WERI-Rb-1 (cell line): ENCODE measurements at regions not wholly inside any gene's neighbourhood (a gene's known extent, or its start where the extent isn't known, plus 50 kb on each side); places are given as distances from the start of the nearest gene placed in this dataset.

Experiments
- DNase-seq: peaks from one replicate; pipeline ENCODE4 v3.0.0-alpha.2; 2020
- H3K27ac ChIP-seq: fragments of 250-450 bp; sonication (Bioruptor Pico); 2 replicates; pipeline ENCODE4 v1.5.1; 2020; ENCODE audit warnings: mild to moderate bottlenecking, moderate library complexity
- H3K27me3 ChIP-seq: fragments of 250-450 bp; sonication (Bioruptor Pico); 2 replicates; pipeline ENCODE4 v1.5.1; 2021; ENCODE audit warnings: mild to moderate bottlenecking, low read depth, moderate library complexity; ENCODE audit not compliant: insufficient read depth, severe bottlenecking
- H3K36me3 ChIP-seq: fragments of 250-450 bp; sonication (Bioruptor Pico); 2 replicates; pipeline ENCODE4 v1.5.1; 2020; ENCODE audit warnings: mild to moderate bottlenecking, moderate library complexity
- H3K4me3 ChIP-seq: 2 replicates; pipeline ENCODE4 v1.5.1; 2011; ENCODE audit warnings: low read depth, mild to moderate bottlenecking, control low read depth, low read length
- H3K9me3 ChIP-seq: fragments of 250-450 bp; sonication (Bioruptor Pico); 2 replicates; pipeline ENCODE4 v1.5.1; 2021; ENCODE audit warnings: mild to moderate bottlenecking, moderate library complexity; ENCODE audit not compliant: severe bottlenecking
- TF ChIP-seq, protein P1 (sequence below): IDR thresholded peaks from 2 replicates; pipeline ENCODE4 v1.5.1; 2011; ENCODE audit warnings: low read depth, mild to moderate bottlenecking, control low read depth, inconsistent platforms, low read length

DNA sequence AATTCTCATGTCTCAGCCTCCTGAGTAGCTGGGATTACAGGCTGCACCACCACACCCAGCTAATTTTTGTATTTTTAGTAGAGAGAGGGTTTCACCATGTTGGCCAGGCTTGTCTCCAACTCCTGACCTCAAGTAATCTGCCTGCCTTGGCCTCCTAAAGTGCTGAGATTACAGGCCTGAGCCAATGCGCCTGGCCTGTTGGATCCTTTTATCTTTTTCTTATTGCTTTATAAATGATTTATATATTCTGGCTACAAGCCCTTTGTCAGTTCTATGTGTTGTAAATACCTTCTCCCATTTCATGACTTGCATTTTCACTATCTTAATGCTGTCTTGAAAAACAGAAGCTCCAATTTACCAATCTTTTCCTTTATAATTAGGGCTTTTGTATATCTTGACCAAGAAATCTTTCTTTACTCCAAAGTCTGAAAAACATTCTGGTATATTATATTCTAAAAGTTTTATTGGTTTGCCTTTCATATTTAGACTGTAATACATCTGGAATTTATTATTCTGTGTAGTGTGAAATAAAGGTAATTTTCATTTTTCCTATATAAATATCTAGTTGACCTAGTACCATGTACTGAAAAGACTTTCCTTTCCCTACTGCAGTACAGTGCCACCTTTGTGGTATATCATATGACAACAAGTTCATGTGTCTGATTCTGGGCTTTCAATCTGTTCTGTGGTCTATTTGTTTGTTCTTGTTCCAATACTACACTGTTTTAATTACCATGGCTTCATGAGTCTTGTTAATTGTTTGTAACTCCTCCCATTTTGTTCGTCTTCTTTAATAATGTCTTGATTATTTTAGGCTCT is 52.9 kb upstream of the RNU6-1 start:
- Histone ChIP-seq H3K36me3 (no peaks in the 10 kb centered on the region), H3K27ac (no peak overlapping the region), H3K4me3 (no peak overlapping the region), H3K9me3 (peaks cover 6% of the 10 kb centered on the region), H3K27me3 (no peaks in the 10 kb centered on the region)
- TF ChIP-seq, protein P1, sequence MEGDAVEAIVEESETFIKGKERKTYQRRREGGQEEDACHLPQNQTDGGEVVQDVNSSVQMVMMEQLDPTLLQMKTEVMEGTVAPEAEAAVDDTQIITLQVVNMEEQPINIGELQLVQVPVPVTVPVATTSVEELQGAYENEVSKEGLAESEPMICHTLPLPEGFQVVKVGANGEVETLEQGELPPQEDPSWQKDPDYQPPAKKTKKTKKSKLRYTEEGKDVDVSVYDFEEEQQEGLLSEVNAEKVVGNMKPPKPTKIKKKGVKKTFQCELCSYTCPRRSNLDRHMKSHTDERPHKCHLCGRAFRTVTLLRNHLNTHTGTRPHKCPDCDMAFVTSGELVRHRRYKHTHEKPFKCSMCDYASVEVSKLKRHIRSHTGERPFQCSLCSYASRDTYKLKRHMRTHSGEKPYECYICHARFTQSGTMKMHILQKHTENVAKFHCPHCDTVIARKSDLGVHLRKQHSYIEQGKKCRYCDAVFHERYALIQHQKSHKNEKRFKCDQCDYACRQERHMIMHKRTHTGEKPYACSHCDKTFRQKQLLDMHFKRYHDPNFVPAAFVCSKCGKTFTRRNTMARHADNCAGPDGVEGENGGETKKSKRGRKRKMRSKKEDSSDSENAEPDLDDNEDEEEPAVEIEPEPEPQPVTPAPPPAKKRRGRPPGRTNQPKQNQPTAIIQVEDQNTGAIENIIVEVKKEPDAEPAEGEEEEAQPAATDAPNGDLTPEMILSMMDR: no peak
- DNase-seq: no peak

DNA sequence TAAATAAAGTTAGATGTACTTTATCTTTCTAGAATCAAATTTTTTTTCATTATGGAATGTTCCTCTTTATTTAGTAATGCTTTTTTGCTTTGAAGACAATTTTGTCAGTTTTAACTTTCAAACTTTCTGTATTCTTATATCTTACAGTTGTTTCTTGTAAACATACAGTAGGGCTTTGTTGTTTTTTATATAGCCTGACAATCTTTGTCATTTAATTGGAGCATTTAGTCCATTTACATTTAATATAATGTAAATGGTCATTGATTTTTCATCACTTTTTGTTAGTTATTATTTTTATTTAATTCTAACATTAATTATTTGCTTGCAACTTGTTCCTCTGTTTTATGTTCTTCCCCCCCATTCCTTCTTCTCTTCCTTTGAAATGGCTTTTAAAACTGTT is 55.4 kb upstream of the RNU6-1 start:
- Histone ChIP-seq H3K9me3 (peaks cover 6% of the 10 kb centered on the region), H3K27ac (no peak overlapping the region), H3K4me3 (no peak overlapping the region), H3K27me3 (no peaks in the 10 kb centered on the region), H3K36me3 (no peaks in the 10 kb centered on the region)
- TF ChIP-seq, protein P1: no peak
- DNase-seq: no peak

DNA sequence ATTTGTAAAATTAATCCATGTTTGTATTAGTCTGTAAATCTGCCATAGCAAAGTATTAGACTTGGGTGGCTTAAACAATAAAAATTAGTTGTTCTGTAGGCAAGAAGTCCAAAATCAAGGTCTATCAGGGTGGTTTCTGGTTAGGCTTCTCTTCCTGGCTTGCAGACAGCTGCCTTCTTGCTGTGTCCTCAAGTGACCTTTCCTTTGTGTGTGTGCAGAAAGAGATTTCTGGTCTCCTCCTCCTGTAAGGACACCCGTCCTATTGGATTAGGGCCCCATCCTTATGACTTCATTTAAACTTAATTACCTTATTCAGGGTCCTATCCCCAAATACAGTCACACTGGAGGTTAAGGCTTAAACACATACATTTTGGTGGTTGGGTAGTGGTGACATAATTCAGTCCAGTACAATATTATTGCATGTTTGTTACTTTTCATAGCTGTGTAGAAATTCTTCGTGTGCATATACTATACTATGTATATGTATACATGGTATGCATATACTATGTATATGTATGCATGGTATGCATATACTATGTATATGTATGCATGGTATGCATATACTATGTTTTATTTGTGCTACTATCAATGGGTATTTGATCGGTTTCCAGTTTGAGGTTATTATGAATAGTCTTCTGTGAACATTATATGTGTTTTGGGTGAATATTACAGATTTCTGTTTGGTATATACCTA is 57.9 kb upstream of the RNU6-1 start:
- TF ChIP-seq, protein P1: no peak
- H3K27ac ChIP-seq: peak overlapping the region; percentile 21; the same call in 1 of the 2 replicates

DNA sequence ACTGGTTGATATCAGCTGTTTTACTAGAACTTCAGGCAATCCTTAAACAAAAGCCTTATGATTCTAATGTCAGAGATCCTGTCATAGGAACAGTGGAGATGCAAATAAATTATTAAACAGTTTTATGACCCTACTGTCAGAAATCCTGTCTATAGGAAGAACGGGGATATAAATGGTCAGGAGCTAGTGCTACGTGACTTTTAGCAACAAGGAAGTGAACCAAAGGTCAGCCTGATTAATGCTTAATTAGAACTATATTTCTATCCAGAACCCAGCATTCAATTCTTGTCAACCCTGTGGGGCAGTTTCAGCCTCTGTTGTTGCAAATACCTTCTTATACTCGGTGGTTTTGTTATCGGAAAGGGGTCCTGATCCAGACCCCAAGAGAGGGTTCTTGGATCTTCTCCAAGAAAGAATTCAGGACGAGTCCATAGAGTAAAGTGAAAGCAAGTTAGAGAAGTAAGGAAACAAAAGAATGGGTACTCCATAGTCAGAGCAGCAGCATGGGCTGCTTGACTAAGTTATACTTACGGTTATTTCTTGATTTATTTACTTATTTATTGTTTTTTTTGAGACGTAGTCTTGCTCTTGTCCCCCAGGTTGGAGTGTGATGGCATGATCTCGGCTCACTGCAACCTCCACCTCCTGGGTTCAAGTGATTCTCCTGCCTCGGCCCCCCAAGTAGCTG is 59.9 kb upstream of the RNU6-1 start:
- no peak overlapping the region for H3K27ac ChIP-seq
- DNase-seq: no peak
- H3K9me3 ChIP-seq: peaks cover 6% of the 10 kb centered on the region
- H3K36me3 ChIP-seq: no peaks in the 10 kb centered on the region
- no peaks in the 10 kb centered on the region for H3K27me3 ChIP-seq
- no peak overlapping the region for H3K4me3 ChIP-seq
- TF ChIP-seq, protein P1: no peak

More for the DNA sequence above, 57.9 kb upstream of the RNU6-1 start:
- H3K27me3 ChIP-seq: no peaks in the 10 kb centered on the region
- no peak overlapping the region for H3K4me3 ChIP-seq
- no peak for DNase-seq
- no peaks in the 10 kb centered on the region for H3K36me3 ChIP-seq
- H3K9me3 ChIP-seq: peaks cover 6% of the 10 kb centered on the region

DNA sequence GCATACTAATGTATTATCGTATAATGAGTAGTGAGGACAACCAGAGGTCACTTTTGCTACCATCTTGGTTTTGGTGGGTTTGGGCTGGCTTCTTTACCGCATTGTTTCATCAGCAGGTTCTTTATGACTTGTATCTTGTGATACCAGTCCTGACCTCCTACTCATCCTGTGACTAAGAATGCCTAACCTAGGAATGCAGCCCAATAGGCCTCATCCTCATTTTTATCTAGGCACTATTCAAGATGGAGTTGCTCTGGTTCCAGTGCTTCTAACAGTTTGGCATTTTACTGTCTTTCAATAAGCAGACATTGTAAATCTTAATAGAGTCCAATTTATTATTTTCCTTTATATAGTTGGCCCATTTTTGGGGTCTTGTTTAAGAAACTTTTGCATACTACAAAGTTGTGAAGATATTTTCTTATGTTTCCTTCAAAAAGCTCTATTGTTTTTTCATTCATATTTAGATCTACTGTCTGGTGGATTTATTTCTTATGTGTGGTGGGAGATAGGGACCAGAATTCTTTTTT is 60.8 kb upstream of the RNU6-1 start:
- TF ChIP-seq, protein P1: no peak
- Histone ChIP-seq H3K27ac (no peak overlapping the region), H3K4me3 (no peak overlapping the region), H3K27me3 (no peaks in the 10 kb centered on the region), H3K9me3 (peaks cover 5% of the 10 kb centered on the region), H3K36me3 (no peaks in the 10 kb centered on the region)
- no peak for DNase-seq
